HG02885 (cell line): ENCODE measurements at regions not wholly inside any gene's neighbourhood (a gene's known extent, or its start where the extent isn't known, plus 50 kb on each side); places are given as distances from the start of the nearest gene placed in this dataset.

ENCODE experiments used
- ATAC-seq: cut with Tn5 transposase; IDR thresholded peaks from one replicate; pipeline ENCODE4 v1.9.1; 2021; ENCODE audit warnings: mild to moderate bottlenecking; ENCODE audit not compliant: unreplicated experiment, poor library complexity

DNA sequence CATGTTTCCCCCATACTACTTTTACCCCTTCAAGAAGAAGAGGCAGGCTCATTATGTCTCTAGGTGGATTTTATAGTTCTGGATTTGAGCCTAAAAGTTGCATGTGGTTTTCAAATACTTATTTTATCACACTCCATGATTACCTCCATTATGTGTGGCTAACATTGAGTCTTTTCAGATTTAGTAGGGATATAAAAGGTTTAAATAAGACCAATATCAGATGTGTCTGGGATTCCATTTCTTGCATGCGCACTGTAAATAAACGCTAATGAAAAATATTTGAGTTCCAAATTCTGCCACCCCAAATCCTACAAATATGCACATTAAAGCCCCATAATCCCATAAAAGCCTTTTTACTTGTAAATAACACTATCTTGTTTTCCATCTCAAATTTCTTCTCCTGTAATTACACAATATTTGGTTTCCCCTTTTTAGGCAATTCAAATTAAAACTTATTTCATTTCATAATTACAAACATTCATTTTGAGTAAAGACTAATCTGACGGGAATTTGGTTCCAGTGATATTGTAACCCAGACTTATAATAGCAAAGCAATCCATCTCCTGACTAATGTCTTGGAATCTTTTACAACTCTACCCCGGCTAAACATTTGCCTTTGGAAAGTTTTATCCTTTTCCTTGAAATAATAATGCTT, 600.0 kb downstream of the SLC4A3 start:
- no peak for ATAC-seq

DNA sequence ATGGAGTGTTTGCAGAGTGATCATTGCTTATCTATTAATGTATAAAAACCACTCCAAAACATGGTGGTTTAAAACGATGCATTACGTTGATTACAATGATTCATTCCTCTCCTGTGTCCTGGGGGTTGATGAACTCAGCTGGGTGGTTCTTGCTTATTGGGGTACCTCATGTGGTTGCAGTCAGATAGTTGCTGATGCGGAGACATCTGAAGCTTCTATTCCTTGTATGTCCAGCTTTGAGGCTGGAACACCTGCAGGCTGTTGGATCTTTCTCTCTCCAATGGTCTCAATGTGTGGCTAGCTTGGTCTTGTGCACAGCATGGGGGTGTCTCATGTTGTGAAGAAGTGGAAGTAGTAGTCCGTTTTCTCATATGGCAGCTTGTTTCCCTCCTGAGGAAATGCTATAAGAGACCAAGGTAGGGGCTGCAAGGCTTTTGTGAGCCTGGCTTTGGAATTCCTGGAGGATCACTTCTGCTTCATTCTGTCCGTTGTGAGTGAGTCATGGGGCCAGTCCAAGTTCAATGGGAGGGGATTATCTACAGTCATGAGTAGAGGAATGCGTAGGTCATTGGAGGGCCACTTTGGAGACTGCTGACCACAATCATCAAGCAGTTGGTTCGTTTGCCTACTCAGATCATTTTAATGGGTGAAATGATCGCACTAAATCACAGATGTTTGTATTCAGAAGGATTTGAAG, 601.0 kb downstream of the SLC4A3 start:
- no peak for ATAC-seq

DNA sequence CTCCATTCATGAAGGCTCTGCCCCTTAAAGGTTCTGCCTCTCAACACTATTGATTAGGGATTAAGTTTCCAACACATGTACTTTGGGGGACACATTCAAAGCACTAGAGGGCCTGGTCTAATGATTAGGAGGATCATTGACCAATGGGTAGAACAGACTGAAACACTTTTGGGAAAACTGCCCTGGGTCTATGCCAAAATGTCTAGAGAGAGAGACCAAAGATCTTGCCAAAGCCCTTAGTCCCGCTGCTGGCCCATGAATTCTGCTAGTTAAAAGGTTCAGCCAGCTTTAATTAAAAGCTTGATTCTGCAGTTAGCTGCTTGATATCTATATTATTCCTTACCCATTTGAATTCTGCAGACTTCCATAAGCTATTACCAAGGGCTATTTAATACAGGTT, 613.2 kb downstream of the SLC4A3 start:
- ATAC-seq, result no peak

DNA sequence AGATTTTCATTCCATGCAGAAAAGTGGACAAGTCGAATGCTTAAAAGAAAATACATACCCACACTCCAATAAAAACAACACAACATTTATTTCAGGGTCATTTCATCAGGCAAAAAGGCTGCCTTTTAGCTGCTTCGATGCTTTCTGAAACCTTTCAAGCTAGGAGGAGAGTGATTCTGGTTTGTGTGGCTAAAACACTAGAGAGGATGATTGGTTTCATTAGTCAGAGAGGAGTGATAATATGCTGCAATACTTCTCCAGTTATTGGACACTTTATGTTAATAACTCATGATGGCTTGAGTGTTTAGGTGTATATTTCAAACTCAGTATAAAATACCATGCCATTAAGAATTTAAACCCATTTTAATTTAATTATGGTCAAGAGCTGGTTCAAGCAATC, 614.0 kb downstream of the SLC4A3 start:
- no peak for ATAC-seq

DNA sequence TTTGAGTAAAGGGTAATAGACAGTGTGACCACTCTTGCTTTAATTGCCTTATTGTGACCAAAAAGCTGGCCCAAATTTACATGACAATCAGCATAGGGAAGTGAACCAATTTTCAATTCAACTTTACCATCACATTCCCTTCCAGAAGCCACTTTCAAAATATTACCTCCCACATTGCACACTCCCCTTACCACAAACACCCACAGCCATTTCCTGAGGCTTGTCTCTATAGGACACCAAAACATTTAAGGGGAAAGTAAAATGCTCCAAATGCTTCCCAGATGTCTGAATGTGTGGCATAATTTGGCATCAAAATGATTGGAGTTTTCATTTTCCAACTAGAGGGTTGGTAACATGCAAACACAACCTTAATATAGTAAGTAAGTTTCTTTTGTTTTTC, 616.1 kb downstream of the SLC4A3 start:
- no peak for ATAC-seq

GRCh38 chr2:220246386-220246785, 619.0 kb downstream of the SLC4A3 start:
- ATAC-seq, result no peak

- no peak for ATAC-seq
Measured at GRCh38 chr2:220247588-220248350, 620.3 kb downstream of the SLC4A3 start.

- ATAC-seq, result no peak
Measured at GRCh38 chr2:220259662-220260061, 632.2 kb downstream of the SLC4A3 start.

- no peak for ATAC-seq
Measured at GRCh38 chr2:220263300-220263699, 635.9 kb downstream of the SLC4A3 start.

DNA sequence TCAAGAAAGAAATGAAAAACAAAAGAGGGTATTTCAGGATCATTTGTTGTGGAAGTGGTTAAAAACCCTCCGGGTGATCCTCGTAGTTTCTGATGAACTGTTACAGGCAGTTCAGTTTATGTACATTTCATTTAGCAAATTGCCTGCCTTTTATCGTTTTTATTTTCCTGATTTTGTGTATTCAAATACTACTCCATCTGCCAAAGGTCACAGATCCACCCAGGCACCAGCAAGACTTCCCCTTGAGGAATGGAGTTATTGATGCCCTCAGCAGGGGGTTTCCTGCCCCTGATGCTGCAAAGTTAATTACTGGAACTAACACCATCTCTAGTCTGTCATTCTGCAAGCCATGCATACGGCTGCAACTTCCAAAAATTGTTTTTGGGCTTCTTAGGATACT, 641.9 kb downstream of the SLC4A3 start:
- no peak for ATAC-seq

DNA sequence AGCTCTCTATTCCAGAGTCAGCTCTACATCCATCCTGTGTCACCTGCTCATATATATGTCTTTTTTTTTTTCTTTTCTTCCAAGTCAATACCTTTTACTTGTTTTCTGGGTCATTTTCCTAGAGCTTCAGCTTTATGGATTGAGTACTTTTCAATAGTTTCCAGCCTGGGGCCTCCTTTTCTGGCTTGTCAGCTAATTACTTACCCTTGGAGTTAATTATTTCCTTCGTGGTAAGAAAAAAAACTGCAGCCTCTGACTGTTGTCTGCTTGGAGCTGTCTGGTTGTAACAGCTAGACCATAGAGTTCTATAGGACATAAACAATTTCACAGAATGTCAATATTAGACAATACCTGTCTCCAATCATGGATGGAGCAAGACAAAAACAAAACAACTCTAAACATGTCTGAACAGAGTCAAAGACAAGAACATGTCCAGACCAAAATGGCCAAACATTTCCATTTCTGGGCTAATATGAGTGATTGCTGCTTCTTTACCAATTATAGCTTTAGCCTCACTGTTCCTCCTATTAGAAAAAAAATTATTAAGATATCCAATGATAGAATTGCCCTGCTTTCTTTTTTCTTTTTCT, 643.1 kb downstream of the SLC4A3 start:
- no peak for ATAC-seq

DNA sequence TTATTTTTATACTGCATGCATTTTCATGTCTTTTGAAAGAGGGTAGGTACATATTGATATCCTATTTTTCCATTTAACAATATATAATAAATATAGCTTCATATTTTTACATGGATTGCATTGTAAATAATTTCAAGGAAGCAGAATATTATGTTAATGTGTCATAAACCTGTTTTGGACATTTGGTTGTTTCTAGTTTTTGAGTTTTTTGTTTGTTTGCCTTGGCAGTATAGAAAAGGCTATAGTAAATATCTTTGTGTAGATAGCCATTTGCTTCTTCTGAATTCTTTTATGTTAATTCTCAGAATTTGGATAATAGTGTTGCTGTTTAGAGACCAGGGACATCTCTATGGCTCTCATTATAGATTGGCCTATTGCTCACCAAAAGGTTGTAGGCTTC, 645.2 kb downstream of the SLC4A3 start:
- ATAC-seq, result no peak

DNA sequence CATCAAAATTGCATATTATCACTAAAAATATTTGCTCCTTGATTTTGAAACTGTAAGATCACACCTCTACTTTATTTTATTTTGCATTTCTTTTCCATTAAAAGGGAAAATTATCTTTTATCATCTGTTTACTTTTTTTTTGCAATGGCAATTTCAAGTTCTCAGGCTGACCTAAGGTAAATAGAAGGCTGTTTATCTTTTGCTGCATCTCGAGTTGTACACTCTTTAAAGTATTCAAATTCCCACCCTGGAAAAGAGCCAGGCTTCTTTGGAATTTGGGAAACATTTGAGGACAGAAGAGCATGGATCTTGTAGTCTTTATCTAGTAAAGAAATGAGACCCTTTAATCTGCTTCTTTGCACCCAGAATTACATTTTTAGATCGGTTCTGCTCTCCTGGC, 645.7 kb downstream of the SLC4A3 start:
- ATAC-seq, result no peak

DNA sequence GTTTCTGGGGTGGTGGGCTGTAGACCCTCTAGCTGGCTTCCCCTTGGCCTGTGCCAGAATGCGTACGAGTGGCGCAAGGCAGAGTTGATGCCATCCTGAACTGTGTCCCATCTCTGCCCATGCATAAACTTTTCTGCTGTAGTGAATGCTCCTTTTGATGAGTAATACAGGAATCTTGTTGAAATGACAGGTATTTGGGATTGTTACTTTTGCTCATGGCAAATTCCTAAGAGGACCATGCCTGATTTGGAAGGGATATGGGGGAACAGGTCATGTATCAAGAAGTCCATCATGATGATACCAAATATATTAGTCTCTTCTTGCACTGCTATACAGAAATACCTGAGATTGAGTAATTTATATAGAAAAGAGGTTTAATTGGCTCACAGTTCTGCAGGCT, 648.0 kb downstream of the SLC4A3 start:
- no peak for ATAC-seq

DNA sequence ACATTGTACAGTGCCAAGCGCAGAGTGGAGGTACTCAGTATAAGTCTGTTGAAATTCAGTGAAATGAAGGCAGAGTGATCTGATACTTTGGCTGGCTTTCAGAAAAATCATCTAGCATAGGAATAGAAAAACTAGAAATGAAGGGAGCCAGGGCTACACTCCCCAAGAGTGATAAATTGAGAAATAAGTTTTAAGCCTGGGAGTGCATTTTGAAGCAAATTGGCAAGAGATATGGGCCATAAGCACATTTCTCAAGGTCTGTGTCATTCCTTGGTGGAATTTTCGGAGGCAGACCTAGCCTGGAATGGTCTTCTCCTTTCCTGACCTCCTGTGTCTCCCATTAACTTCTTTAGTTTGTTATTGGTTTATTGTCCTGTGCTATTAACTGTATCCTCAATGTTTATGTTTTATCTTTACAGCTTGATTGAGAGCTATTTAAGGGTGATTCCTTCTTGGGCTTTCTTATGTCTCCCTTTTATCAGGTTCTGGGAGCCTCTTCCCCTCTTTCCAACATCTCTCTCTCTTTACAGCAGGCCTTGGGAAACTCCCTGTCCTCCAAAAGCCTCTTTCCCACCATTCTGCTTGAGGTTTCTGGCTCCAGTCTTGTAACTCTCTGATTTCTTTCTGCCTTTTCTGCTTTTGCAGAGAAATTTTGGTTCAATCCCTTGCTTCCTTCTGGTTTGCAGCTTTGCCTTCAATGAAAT, 649.5 kb downstream of the SLC4A3 start:
- no peak for ATAC-seq

GRCh38 chr2:220277445-220277975, 650.1 kb downstream of the SLC4A3 start:
- ATAC-seq, result no peak

GRCh38 chr2:220278022-220278421, 650.6 kb downstream of the SLC4A3 start:
- ATAC-seq, result no peak

DNA sequence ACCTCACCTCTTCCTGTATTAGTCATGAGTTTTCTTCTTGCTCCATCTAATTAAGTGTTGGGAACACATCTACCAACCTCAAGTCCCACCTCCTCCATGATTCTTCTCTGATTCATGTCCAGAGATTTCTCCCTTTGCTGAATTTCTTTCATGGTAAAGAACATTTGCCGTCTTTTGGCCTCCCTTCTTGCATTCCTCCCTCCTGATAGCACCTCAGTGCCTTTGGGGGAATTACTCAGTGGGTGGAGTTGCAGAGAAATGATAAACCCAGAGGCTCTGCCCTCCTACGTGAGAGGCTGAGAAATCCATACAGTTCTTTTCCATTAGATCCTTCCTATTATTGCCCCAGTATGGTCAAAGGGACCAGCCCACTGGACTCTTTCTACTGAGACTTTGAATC, 651.9 kb downstream of the SLC4A3 start:
- ATAC-seq, result no peak

GRCh38 chr2:220279840-220280239, 652.4 kb downstream of the SLC4A3 start:
- ATAC-seq, result no peak

- ATAC-seq, result no peak
Measured at GRCh38 chr2:220280736-220281135, 653.3 kb downstream of the SLC4A3 start.
